DND-41 (cell line): ENCODE measurements at regions not wholly inside any gene's neighbourhood (a gene's known extent, or its start where the extent isn't known, plus 50 kb on each side); places are given as distances from the start of the nearest gene placed in this dataset.

Source experiments
- CTCF ChIP-seq: IDR thresholded peaks from 2 replicates; pipeline ENCODE4 v1.5.1; 2012; ENCODE audit warnings: borderline replicate concordance, low read length, moderate library complexity, mild to moderate bottlenecking; ENCODE audit not compliant: poor library complexity, severe bottlenecking; ENCODE audit errors: extremely low read depth
- EZH2 ChIP-seq: IDR thresholded peaks from 3 replicates; pipeline ENCODE4 v1.6.1; 2012; ENCODE audit warnings: borderline replicate concordance, low read depth, mild to moderate bottlenecking, moderate library complexity, low read length, inconsistent platforms; ENCODE audit not compliant: severe bottlenecking

GRCh38 chr5:92687821-92688722 lies 892.9 kb downstream of the NR2F1-AS1 start:
- no peak for TF ChIP-seq CTCF
- TF ChIP-seq EZH2: no peak
